H9 (cell line): ENCODE measurements at regions not wholly inside any gene's neighbourhood (a gene's known extent, or its start where the extent isn't known, plus 50 kb on each side); places are given as distances from the start of the nearest gene placed in this dataset.

Source experiments
- DNase-seq: peaks from one replicate; pipeline ENCODE4 v3.0.0-alpha.2; 2017
- H2AFZ ChIP-seq: one replicate; pipeline ENCODE4 v1.6.1; 2013; ENCODE audit warnings: mild to moderate bottlenecking, low read length, control low read depth, moderate library complexity
- H2AK5ac ChIP-seq: 2 replicates; pipeline ENCODE4 v1.6.1; 2013; ENCODE audit warnings: low read length, control low read depth, mixed read lengths; ENCODE audit not compliant: insufficient read length
- H2BK120ac ChIP-seq: one replicate; pipeline ENCODE4 v1.6.1; 2013; ENCODE audit warnings: low read depth, mild to moderate bottlenecking, low read length, control low read depth, inconsistent platforms; ENCODE audit not compliant: poor library complexity, severe bottlenecking
- H2BK12ac ChIP-seq: 2 replicates; pipeline ENCODE4 v1.6.1; 2013; ENCODE audit warnings: low read length, control low read depth, mixed read lengths, low read depth; ENCODE audit not compliant: insufficient read length
- H2BK15ac ChIP-seq: 2 replicates; pipeline ENCODE4 v1.6.1; 2013; ENCODE audit warnings: low read depth, low read length, control low read depth
- H2BK20ac ChIP-seq: one replicate; pipeline ENCODE4 v1.6.1; 2013; ENCODE audit warnings: low read depth, mild to moderate bottlenecking, low read length, control low read depth, inconsistent platforms; ENCODE audit not compliant: poor library complexity, severe bottlenecking
- H2BK5ac ChIP-seq: 2 replicates; pipeline ENCODE4 v1.6.1; 2013; ENCODE audit warnings: low read length, control low read depth, mixed read lengths; ENCODE audit not compliant: insufficient read length
- H3K14ac ChIP-seq: 2 replicates; pipeline ENCODE4 v1.6.1; 2013; ENCODE audit warnings: low read length, control low read depth; ENCODE audit not compliant: insufficient read depth
- H3K18ac ChIP-seq: 2 replicates; pipeline ENCODE4 v1.6.1; 2013; ENCODE audit warnings: low read depth, mild to moderate bottlenecking, mixed read lengths, low read length, control low read depth; ENCODE audit not compliant: insufficient read length
- H3K23ac ChIP-seq: 2 replicates; pipeline ENCODE4 v1.6.1; 2013; ENCODE audit warnings: low read length, control low read depth, mixed read lengths, low read depth; ENCODE audit not compliant: insufficient read length
- H3K23me2 ChIP-seq: 2 replicates; pipeline ENCODE4 v1.6.1; 2013; ENCODE audit warnings: low read depth, mild to moderate bottlenecking, mixed read lengths, low read length, control low read depth; ENCODE audit not compliant: insufficient read length, poor library complexity, severe bottlenecking
- H3K27ac ChIP-seq: 2 replicates; pipeline ENCODE4 v1.5.1; 2013; ENCODE audit warnings: low read length, control low read depth, mixed read lengths, low read depth; ENCODE audit not compliant: insufficient read length
- H3K27me3 ChIP-seq: 2 replicates; pipeline ENCODE4 v1.6.1; 2013; ENCODE audit warnings: low read length, control low read depth, inconsistent platforms; ENCODE audit not compliant: insufficient read depth
- H3K4ac ChIP-seq: 2 replicates; pipeline ENCODE4 v1.6.1; 2013; ENCODE audit warnings: low read depth, mild to moderate bottlenecking, control low read depth, inconsistent platforms, low read length, moderate library complexity
- H3K4me1 ChIP-seq: 2 replicates; pipeline ENCODE4 v1.6.1; 2013; ENCODE audit warnings: low read length, control low read depth, inconsistent platforms; ENCODE audit not compliant: insufficient read depth
- H3K4me2 ChIP-seq: 2 replicates; pipeline ENCODE4 v1.6.1; 2013; ENCODE audit warnings: low read length, control low read depth, mixed read lengths; ENCODE audit not compliant: insufficient read length, insufficient read depth
- H3K56ac ChIP-seq: 2 replicates; pipeline ENCODE4 v1.6.1; 2013; ENCODE audit warnings: low read depth, mild to moderate bottlenecking, mixed read lengths, low read length, control low read depth; ENCODE audit not compliant: insufficient read length
- H3K79me1 ChIP-seq: 2 replicates; pipeline ENCODE4 v1.6.1; 2013; ENCODE audit warnings: low read depth, mild to moderate bottlenecking, moderate library complexity, low read length, control low read depth, inconsistent platforms; ENCODE audit not compliant: insufficient read depth, poor library complexity, severe bottlenecking
- H3K79me2 ChIP-seq: 2 replicates; pipeline ENCODE4 v1.6.1; 2013; ENCODE audit warnings: low read length, control low read depth, inconsistent platforms; ENCODE audit not compliant: insufficient read depth
- H3K9ac ChIP-seq: 2 replicates; pipeline ENCODE4 v1.6.1; 2013; ENCODE audit warnings: low read length, control low read depth, mixed read lengths; ENCODE audit not compliant: insufficient read length; ENCODE audit errors: extremely low read depth
- H3K9me3 ChIP-seq: one replicate; pipeline ENCODE4 v1.6.1; 2013; ENCODE audit warnings: low read depth, low read length, inconsistent platforms; ENCODE audit not compliant: control insufficient read depth
- H3T11ph ChIP-seq: one replicate; pipeline ENCODE4 v1.6.1; 2013; ENCODE audit warnings: mild to moderate bottlenecking, low read length, control low read depth, inconsistent platforms
- H4K20me1 ChIP-seq: one replicate; pipeline ENCODE4 v1.6.1; 2013; ENCODE audit not compliant: control insufficient read depth, insufficient read length, insufficient read depth
- H4K5ac ChIP-seq: 2 replicates; pipeline ENCODE4 v1.6.1; 2013; ENCODE audit warnings: low read depth, mild to moderate bottlenecking, mixed read lengths, low read length, control low read depth; ENCODE audit not compliant: insufficient read length
- H4K8ac ChIP-seq: replicated peaks from 2 replicates; pipeline ENCODE4 v1.6.1; 2013; ENCODE audit warnings: low read length, control low read depth, mixed read lengths, low read depth; ENCODE audit not compliant: insufficient read length
- H4K91ac ChIP-seq: 2 replicates; pipeline ENCODE4 v1.6.1; 2013; ENCODE audit warnings: low read depth, mild to moderate bottlenecking, moderate library complexity, mixed read lengths, low read length, control low read depth; ENCODE audit not compliant: insufficient read length
- H3K27ac Mint-ChIP-seq, 3 experiments: 2 replicates in 2 of 3; 3 replicates in 1 of 3; pipeline ENCODE4 v1.8.0; 2020 to 2021; ENCODE audit warnings: mixed read lengths in 3 of 3, mild to moderate bottlenecking in 1 of 3, moderate library complexity in 1 of 3
- H3K27me3 Mint-ChIP-seq: 2 replicates; pipeline ENCODE4 v1.8.0; 2021; ENCODE audit warnings: low read depth, mild to moderate bottlenecking, moderate library complexity, mixed read lengths
- H3K36me3 Mint-ChIP-seq, 3 experiments: 2 replicates in 2 of 3; 3 replicates in 1 of 3; pipeline ENCODE4 v1.8.0; 2020 to 2021; ENCODE audit warnings: low read depth in 3 of 3, mixed read lengths in 3 of 3; ENCODE audit not compliant: insufficient read depth in 1 of 3
- H3K4me1 Mint-ChIP-seq, 2 experiments: 2 replicates each; pipeline ENCODE4 v1.8.0; 2020; ENCODE audit warnings: mixed read lengths in 2 of 2
- H3K4me3 Mint-ChIP-seq, 2 experiments: 2 replicates in 1 of 2; 3 replicates in 1 of 2; pipeline ENCODE4 v1.8.0; 2020 to 2021; ENCODE audit warnings: mild to moderate bottlenecking in 2 of 2, mixed read lengths in 2 of 2, moderate library complexity in 1 of 2
- H3K9me3 Mint-ChIP-seq, 2 experiments: 2 replicates in 1 of 2; 3 replicates in 1 of 2; pipeline ENCODE4 v1.8.0; 2020; ENCODE audit warnings: mild to moderate bottlenecking in 2 of 2, mixed read lengths in 2 of 2, moderate library complexity in 1 of 2
- WGBS: extraction: QIAGEN DNeasy Blood & Tissue Kit; methylation state at CpG from one replicate; pipeline ENCODE4 v1.1.7; 2013; ENCODE audit warnings: missing lambda C conversion rate, low lambda C conversion rate, mixed read lengths; ENCODE audit not compliant: insufficient read length; ENCODE audit errors: extremely low coverage; 5-methylcytosine and 5-hydroxymethylcytosine counted together
- TF ChIP-seq, protein P1 (sequence below): fragments of 200-600 bp; sonication (generic); conservative IDR thresholded peaks from 3 replicates; pipeline ENCODE4 v1.8.0; 2021; ENCODE audit warnings: antibody characterized with exemption, mild to moderate bottlenecking

DNA sequence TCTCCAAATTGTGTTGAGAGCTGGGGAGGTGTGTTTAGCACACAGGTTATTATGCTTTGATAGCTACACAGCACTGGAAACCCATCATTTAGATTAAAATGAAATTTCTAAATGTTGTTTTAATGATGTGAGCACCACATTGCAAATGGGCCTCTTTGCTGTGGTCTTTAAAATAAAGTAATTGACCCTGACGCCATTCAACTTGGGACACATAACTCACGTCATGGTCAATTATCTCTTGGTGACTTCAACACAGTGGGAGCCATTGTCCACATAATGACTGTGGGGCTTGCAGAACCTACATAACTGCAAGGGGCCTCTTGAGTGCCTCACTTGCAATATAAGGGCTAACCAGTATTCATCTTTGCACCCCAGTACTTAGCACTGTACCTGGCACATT, 280.4 kb downstream of the HLX start:
- no peak for DNase-seq
- TF ChIP-seq, protein P1, sequence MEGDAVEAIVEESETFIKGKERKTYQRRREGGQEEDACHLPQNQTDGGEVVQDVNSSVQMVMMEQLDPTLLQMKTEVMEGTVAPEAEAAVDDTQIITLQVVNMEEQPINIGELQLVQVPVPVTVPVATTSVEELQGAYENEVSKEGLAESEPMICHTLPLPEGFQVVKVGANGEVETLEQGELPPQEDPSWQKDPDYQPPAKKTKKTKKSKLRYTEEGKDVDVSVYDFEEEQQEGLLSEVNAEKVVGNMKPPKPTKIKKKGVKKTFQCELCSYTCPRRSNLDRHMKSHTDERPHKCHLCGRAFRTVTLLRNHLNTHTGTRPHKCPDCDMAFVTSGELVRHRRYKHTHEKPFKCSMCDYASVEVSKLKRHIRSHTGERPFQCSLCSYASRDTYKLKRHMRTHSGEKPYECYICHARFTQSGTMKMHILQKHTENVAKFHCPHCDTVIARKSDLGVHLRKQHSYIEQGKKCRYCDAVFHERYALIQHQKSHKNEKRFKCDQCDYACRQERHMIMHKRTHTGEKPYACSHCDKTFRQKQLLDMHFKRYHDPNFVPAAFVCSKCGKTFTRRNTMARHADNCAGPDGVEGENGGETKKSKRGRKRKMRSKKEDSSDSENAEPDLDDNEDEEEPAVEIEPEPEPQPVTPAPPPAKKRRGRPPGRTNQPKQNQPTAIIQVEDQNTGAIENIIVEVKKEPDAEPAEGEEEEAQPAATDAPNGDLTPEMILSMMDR, result no peak
- no peaks in the 10 kb centered on the region for H3K79me2 ChIP-seq
- H4K8ac ChIP-seq, result no peak overlapping the region
- H3K18ac ChIP-seq, result no peak overlapping the region
- no peak overlapping the region for H2BK20ac ChIP-seq
- no peaks in the 10 kb centered on the region for H3K27me3 Mint-ChIP-seq
- no peak overlapping the region for H3K4me3 Mint-ChIP-seq
- no peaks in the 10 kb centered on the region for H4K20me1 ChIP-seq
- H4K91ac ChIP-seq, result no peak overlapping the region
- no peaks in the 10 kb centered on the region for H3K23me2 ChIP-seq
- no CpG with 5 or more reads among the region's 2 CpGs for WGBS
- H2BK120ac ChIP-seq, result no peak overlapping the region
- no peaks in the 10 kb centered on the region for H3K9me3 Mint-ChIP-seq
- no peak overlapping the region for H3K23ac ChIP-seq
- H3K27ac ChIP-seq, result no peak overlapping the region
- no peaks in the 10 kb centered on the region; a peak in 1 of 7 replicates for H3K36me3 Mint-ChIP-seq
- no peak overlapping the region for H3T11ph ChIP-seq
- H3K27ac Mint-ChIP-seq, result no peak overlapping the region
- peaks cover 6% of the 10 kb centered on the region; the same call in 1 of the 2 replicates for H3K4me1 ChIP-seq
- no peak overlapping the region for H3K4ac ChIP-seq
- H2BK12ac ChIP-seq, result no peak overlapping the region
- peaks cover 25 to 27% of the 10 kb centered on the region in 2 experiments for H3K4me1 Mint-ChIP-seq
- H4K5ac ChIP-seq, result no peak overlapping the region
- H3K56ac ChIP-seq, result no peak overlapping the region
- no peak overlapping the region for H3K4me2 ChIP-seq
- no peak overlapping the region for H2AK5ac ChIP-seq
- no peak overlapping the region for H2BK15ac ChIP-seq
- no peak overlapping the region for H2AFZ ChIP-seq
- no peaks in the 10 kb centered on the region for H3K9me3 ChIP-seq
- H3K79me1 ChIP-seq, result no peaks in the 10 kb centered on the region
- no peaks in the 10 kb centered on the region for H3K27me3 ChIP-seq
- no peak overlapping the region for H3K9ac ChIP-seq
- H3K14ac ChIP-seq, result no peak overlapping the region
- no peak overlapping the region for H2BK5ac ChIP-seq
